Right renal cortex interstitium (tissue), 3 donors: ENCODE measurements at regions not wholly inside any gene's neighbourhood (a gene's known extent, or its start where the extent isn't known, plus 50 kb on each side); places are given as distances from the start of the nearest gene placed in this dataset.

Experiments used
- DNase-seq, 3 donors: peaks; one replicate each; pipeline ENCODE4 v3.0.0-alpha.2; 2013; ENCODE audit warnings: low read depth in 3 of 3, low spot score in 2 of 3

DNA sequence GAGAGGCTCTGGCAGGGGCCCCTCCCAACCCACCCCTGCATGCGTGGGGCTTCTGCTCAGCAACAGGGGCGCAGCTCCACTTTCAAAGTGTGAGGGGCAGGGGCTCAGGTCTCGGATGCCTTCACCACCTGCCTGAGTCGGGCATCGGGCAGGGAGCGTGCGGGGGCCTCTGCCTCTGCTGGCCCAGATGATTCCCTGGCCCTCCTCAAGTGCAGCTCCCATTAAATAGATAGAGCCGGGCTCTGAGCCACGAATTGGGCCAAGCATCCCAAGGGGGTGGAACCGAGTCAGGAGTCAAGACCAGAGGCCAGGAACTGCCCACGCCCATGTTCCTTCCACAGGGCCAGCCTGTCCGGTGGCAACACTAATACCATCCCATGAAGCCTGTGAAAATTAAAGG is 108.9 kb upstream of the FAM20C start:
- DNase-seq, result no peak

DNA sequence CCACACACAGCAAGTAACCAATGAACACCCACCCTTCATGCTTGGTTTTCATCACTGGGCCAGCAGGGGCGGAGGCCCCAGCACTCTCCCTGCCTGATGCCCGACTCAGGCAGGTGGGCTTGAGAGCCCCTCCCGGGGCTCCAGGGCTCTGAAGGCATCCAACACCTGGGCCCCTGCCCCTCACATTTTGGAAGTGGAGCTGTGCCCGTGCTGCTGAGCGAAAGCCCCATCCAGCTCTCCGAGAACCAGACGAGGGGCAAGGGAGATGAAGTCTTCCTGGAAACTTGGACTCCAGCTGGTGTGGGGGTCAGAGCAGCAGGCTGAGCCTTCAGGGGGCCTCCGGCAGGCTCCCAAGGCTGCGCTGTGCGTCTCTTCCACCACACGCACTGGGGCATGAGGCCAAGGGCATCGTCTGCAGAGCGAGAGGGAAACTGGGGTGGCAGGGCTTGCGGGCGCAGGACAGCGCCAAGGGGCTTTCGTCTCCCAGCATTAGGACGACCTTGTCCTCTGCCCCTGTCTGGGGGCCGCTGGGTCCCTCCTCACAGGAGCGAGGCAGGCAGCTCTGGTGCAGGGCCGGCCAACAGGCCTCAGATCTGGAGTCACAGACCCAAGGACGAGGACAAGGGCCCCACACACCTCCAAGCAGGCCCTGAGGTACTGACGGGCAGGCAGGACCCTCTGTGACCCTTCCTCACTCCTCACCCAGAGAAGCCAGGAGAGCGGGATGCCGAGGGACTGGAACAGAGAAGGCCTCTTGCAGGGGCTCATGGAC is 108.3 kb upstream of the FAM20C start:
- DNase-seq, result no peak

DNA sequence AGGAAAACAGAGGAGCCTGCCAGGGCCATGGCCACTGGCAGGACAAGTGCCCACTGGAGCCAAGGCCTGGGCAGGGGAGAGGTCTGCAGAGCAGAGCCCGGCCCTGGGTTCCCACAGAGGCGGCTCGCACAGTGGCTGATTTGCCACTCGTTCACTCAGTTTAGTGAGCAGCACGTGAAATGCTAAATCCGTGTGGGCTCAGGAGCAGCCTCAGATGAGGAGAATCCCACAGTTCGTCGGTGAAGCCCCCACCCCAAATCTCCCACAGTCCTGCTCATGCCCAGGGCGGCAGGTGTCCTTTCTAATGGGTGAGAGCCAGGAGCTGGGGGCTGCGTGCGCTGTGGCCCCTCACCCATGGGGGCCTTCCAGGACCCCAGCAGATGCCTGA is 107.7 kb upstream of the FAM20C start:
- DNase-seq, result no peak

DNA sequence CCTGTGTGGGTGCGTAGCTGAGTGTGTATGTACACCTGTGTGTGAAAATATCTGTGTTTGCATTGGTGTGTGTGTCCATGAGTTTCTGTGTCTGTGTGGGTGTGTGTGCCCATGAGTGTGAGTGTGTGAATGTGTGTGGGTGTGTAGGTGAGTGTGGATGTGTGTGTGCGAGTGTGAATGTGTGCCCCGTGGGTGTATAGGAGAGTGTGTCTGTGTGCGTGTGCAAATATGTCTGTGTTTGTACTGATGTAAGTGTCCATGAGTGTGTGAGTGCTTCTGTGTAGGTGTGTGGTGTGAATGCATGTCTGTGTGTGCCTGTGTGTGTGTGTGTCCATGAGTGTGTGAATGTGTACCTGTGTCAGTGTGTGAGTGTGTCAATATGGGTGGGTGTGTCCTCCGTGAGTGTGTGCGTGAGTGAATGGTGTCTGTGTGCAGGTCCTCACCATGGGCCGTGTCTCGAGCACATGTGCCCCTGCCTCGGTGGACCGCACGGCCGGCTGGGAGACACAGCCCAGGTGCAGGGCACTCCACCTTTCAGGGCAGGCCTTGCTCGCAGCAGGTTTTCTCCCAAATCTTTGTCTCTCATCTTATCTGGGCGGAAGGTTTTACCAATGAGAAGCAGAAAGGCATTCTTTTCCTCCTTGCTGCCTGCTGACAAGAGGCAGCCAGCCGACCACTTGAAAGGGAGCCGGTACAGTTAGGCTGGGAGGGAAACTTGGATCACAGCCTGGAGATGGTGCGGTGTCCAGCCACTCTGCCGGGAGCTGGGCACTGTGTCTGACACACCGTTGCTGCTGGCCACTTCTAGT is 107.1 kb upstream of the FAM20C start:
- DNase-seq, result no peak

DNA sequence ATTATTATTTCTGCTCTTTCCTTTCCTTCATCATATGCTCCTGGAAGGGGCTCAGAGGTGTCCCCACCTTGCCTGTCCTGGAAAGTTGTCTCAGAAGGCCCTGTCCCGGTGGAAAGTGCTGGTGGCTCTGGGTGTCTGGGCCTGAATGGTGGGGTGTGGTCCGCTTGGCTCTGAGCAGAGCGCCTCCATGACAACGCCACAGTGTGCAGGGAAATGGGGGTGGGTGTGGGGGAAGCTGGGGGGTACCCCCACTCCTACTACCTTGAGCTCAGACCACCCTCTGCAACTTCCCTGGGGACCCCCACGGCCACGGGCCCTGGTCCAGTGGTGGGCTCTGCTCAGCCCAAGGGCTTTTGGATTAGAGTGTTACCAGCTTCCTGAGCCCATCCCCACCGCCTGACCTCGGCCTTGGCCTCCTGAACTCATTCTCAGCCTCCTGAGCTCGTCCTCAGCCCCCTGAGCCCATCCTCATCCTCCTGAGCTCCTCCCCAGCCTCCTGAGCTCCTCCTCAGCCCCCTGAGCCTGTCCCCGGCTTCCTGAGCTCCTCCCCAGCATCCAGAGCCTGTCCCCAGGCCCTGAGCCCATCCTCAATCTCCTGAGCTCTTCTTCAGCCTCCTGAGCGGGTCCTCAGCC is 106.4 kb upstream of the FAM20C start:
- DNase-seq, result no peak

DNA sequence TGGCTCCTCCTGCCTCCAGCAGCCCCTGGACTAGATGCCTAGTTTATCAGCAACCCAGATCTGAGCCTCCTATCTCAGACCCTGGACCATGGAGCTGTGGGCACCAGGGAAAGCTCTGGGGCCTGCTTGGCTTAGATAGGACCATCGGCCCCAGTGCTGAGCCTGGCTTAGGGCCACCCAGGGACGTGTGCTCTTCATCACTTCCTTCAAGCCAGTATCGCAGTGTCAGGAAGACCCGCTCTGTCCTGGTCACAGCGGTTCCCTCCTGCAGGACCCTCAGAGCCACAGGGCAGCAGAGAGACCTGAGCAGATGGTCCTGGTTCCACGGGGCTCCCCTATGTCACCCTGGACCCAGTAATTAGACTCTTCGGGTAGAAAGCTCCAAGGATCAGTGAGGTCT is 105.7 kb upstream of the FAM20C start:
- no peak for DNase-seq

DNA sequence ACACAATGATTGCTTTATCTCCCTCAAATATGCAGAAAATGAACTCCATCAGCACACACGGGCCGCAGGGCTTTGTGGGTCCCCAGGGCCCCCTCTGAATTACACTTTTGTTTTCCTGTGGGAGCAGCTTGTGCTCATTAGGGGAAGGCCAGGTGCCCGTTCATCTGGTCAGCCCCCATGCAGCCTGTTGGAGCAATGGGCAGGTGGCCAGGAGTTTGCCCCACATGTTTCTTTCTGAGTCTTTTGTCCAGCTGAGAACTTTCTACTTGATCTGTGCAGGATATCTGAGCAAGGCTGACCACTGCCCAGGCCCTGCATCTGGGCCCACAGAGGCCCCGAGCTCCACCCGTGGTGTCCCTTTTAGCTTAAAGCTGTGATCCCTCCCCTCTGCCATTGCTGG is 105.3 kb upstream of the FAM20C start:
- no peak for DNase-seq

DNA sequence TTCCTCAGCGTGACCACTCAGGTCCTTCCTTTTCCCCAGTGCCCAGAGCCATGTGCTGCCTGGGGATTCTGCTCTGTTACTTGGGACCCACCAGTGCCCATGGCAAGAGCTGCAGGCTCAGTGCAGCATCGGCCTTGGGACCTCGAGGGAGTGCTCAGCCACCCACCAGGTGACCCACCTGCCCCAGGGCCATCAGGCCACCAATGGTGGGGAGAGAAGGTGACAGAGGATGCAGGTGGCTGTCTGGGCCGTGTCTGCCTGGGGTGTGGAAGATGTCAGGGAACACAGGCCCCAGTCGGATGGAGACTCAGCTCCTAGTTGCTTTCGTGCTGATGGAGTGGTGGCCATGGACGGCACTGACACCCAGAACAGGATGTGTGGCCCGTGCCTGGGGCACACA is 104.7 kb upstream of the FAM20C start:
- DNase-seq, result no peak

DNA sequence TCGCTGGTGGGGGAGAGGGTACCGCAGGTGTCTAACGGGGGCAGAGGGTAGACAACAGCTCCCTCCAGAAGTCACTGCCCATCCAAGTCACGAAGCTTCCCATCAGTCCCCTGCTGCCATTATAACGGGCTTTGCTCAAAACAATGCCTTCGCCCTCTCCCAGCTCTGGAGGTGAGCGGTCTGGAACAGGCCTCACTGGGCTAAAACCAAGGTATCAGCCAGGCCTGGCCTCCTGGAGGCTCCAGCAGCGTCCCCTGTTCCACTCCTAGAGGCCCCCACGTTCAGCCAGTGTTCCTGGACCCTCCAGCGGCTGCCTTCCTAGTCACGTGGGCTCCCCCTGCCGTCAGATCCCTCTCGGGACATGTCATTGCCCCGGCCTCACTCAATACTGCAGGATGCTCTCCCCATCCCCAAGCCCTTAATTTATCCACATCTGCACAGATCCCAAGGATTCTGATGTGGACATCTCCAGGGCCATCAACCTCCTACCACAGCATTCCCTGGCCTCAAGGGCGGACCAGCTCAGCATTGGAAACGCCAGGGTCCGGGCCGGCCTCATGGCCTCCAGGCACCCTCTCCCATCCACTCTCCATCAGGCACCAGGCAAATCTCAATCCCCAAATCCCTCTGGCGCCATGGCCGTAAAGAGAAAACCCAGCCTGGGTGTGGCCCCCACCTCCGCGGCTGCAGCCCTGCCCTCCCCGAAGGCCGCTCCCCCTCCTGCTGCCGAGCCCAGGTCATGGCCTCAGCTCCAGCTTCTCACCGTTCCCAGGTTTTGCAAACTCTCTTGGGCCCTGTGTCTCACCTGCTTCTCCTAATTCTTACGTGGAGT is 104.1 kb upstream of the FAM20C start:
- DNase-seq, result no peak

DNA sequence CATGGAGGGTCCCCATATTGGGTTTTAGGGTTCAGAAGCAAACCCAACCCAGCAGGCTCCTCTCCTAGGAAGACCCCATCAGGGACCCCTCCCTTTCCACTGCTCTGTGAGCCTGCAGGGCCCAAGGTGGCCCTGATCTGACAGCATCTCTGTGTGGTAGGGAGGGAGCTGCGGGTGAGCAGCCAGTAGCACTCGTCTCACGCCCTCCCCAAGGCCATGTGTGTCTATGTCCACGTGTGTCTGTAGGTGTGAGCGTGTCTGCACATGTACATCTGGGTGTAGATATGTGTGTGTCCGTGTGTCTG is 103.5 kb upstream of the FAM20C start:
- DNase-seq, result no peak

DNA sequence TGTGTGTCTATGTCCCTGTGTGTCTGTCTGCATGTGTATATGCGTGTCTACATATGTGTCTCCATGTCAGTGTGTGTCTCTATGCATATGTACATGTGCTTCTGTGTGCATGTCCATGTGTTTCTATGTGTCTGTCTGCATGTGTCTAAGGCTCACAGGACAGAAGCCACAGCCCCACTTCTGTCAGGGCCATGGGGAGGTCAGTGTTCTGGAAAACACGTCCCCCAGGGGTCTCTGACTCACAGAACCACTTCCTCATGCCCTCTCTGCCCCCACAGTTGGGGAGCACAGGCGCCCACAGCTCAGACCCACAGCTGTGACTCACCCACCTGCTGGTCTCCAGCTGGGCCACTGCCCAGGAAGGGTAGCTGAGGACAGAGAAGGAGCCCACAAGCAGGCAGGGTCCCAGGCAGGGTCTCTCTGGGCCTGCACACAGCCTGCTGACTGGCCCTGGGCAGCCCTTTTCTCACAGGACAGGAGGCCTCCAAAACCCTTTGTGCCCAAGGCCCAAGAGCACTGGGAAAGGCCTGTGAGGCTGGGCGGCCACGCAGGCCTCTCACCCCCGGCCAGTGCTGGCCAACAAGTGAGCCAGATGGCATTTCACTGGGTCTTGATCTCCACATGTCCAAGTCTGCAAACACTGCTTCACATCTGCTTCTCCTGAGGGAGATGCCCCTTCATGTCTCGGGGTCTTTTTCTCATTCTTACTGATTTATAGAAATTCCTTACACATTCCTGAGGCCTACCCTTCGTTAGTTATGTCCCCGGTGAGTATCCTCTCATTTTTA is 102.9 kb upstream of the FAM20C start:
- DNase-seq, result no peak

DNA sequence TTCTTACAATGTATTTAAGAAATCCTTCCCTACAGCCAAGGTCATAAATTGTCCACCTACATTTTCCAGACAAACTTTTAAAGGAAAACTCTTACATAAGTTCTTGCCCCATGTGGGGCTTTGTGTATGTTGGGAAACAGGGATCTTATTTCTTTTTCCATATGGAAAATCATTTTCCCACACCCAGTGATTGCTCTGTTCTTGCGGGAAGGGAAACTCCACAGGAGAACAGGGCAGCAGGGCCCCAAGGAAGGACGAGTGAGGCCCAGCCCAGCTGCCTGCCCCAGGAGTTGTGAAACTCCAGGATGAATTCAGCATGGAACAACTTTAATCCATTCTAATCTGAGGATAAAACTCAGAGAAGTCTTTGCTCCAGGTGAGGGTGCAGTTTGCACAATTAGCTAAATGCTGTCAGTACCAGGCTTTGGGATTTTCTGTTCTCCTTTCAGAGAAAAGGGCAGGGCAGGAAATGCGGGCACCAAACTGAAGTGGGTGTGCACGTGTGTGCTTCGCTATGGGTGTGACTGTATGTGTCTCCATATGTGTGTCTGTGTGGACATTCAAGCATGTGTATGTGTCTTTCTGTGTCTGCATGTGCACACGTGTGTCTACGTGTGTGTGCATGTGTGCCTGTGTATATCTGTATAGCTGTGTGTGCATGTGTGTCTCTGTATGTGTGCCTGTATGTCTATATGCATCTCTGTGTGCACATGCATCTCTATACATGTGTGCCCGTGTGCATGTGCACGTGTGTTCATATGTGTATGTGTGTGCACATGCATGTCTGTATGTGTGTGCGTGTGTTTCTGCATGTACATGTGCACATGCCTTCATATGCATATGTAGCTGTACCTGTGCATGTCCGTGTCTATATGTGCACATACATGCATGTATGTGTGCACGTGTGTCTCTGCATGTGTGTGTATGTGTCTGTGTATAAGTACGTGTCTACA is 102.0 kb upstream of the FAM20C start:
- DNase-seq, result no peak

DNA sequence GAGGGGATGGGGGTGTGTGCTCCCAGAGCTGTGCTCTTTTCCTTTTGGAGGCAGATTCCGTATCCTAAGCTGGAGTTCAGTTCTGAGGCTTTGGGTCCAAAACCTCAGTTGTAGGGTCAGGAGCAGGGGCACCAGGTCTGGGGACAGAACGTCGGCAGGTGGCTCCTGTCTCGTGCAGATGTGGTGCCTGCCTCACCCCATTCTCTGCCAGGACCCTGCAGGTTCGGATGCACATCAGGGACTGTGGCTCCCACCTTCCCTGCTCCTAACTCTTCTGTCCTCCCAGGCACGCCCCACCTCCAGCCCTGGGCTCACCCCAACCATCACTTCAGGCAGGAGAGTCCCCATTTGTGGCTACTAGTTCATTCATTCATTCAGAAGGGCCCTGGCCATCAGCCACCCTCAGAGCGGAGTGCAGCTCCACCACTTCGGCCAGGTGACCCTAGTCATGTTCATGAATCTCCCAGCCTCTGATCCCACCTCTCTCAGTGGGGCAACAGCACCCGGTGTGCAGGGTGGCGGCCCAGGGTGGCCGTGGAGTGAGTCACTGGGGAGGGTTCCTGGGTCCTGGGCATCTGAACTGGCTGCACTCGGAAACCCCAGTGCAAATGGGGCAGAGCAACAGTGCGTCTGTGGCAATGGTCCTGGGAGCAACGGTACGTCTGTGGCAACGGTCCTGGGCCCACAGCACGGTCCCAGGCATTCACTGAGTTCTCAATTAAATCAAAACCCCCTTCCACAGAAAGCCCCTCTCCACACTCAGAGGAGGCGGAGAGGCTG is 100.8 kb upstream of the FAM20C start:
- DNase-seq, result no peak

DNA sequence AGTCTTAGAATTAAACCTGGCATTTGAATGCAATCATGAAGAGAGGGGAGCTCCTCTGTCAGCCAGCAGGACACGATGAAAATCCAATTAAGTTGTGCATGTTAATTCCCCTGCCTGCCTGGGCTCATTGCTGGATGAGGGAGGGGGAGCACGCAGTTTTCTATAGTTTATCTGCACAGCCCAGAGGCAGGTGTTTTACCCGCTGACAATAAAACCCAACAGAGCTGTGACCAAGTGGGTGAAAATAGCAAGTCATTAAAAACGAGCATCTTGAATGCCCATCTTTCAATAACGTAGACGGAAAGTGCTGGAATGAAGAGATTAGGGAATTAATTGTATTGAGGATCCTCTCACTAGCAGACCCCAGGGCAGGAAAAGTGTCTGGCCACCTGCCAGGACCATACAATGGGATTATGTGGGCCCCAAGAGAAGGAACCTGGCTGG is 100.1 kb upstream of the FAM20C start:
- no peak for DNase-seq

DNA sequence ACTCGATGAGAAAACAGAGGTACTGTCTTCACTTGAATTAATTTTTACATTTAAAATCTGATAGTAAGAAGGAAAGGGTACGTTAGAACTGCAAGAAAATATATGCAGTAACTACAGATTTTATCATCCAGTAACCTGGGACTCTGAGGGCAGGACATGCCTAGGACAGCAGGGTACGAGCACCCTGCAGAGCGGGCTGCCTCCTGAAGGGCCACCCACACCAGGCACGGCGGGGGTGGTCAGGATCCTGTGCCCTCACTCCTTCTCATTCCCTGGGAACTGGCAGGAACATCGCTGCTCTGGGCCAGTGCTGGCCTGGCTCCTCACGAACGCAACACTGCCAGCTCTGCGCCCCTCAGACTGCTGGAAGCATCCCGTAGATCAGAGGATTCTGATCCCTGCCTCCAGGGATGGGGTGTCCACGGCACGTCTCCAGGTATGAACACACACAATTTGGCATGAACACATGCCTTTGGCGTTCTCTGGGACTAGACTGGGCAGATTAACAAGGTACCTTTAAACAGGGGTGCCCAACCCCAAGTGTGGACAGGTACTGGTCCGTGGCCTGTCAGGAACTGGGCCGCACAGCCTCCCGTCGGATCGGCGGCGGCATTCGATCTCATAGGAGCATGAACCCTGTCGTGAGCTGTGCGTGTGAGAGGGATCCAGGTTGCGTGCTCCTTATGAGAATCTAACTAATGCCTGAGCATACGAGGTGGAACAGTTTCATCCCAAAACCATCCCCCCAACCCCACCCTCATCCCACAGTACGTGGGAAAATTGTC is 99.3 kb upstream of the FAM20C start:
- DNase-seq, result no peak

DNA sequence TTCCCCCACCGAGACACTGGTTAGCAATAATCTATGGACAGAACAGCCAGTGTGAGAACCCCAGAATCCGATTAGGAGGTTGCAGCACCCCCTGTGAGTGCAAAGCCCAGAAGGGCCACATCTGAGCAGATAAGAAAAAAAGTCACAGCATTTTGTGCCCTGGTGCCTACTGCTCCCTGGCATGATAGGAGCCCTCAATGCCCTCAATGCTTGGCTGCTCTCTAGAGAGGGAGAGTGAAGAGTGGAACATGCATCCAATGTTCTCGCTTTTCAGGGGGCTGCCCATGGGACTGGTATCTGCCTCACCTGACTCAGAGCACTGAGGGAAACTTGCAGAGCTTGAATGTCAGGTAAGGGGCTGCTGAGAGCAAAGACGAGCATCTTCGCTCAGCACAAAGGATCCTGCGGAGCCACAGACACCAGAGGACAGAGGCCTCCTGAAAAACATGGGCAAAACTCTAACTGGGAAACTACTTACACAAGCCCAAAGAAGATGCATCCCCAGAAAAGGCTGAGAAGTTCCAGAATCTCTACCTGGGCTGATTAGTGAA is 98.0 kb upstream of the FAM20C start:
- DNase-seq, result no peak

DNA sequence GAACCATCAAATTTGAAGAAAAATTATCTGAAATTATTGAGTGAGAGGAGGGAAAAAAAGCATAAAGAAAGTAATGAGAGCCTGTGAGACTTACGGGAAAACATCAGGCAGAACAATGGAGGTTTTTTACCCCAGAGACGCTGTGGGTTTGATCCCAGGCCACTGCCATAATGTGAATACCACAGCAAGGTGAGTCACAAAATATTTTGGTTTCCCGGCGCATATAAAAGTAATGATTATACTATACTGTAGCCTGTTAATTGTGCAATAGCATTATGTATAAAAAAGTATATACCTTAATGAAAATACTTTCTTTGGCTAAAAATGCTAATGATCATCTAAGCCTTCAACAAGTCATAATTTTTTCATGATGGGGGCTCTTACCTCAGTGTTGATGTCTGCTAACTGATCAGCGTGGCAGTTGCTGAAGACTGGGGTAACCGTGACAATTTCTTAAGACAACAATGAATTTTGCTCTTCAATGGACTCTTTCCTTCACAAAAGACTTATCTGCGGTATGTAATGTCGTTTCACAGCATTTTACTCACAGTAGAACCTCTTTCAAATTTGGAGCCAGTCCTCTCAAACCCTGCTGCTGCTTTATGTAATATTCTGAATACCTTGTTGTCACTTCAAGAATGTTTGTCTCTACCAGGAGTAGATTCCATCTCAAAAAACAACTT is 97.0 kb upstream of the FAM20C start:
- DNase-seq, result no peak
